ENCODE measurements at regions not wholly inside any gene's neighbourhood (a gene's known extent, or its start where the extent isn't known, plus 50 kb on each side); places are given as distances from the start of the nearest gene placed in this dataset.

DNA sequence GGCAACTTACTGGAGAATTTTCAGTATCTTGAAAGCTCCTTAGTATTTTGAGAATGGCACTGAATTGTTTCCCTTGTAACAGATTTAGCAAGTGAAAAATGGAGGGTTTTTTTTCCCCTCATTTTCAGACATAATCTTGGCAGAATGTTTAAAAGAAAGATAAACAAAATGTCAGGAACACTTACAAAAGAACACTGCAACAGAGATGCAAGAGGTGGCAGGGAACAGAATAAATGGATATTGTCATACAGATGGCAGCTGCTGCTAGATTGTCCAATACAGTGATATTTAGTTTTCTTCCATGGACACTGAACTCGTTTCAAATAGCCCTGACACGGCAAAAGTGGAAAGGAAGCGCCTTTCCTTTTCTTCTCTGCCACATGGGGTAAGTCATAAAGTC, 76.9 kb upstream of the ZNF608 start:
- no peaks in the 10 kb centered on the region for H3K27me3 ChIP-seq (ENCODE audit: control insufficient read depth in 2 of 2, insufficient read depth in 2 of 2, low read length in 2 of 2)
- dilution Hi-C loops (cut with MboI; ENCODE audit: extremely low pct_ligation_motif_present, low sequenced_read_pairs): no loop called here
- no peaks in the 10 kb centered on the region for H3K79me2 ChIP-seq (ENCODE audit: control insufficient read depth, insufficient read depth, low read length)
- intact Hi-C loops (cut with micrococcal nuclease): no loop called here
- H3K4me3 ChIP-seq (replicated peaks in 1 of 3; ENCODE audit: insufficient read depth in 1 of 3, low read depth in 1 of 3, low read length in 3 of 3): no peak overlapping the region
- no peaks in the 10 kb centered on the region for H3K9me3 ChIP-seq (replicated peaks; ENCODE audit: control insufficient read depth, insufficient read depth, low read length)
- H3K9ac ChIP-seq (replicated peaks; ENCODE audit: extremely low read depth, insufficient read depth, low read length): no peak overlapping the region
- no peaks in the 10 kb centered on the region for H3K36me3 ChIP-seq (ENCODE audit: control insufficient read depth in 2 of 2, extremely low read depth in 1 of 2, insufficient read depth in 2 of 2, low read length in 2 of 2)
- no peak for TF ChIP-seq JUN (IDR thresholded peaks at IDR 0.05; ENCODE audit: borderline replicate concordance, insufficient read depth, insufficient read length, low read depth)
- no peak for TF ChIP-seq POLR2A (IDR thresholded peaks at IDR 0.05; ENCODE audit: low read depth, low read length)
- no peak for TF ChIP-seq MYC (IDR thresholded peaks at IDR 0.05; ENCODE audit: low read depth, low read length)
- TF ChIP-seq, protein P1, sequence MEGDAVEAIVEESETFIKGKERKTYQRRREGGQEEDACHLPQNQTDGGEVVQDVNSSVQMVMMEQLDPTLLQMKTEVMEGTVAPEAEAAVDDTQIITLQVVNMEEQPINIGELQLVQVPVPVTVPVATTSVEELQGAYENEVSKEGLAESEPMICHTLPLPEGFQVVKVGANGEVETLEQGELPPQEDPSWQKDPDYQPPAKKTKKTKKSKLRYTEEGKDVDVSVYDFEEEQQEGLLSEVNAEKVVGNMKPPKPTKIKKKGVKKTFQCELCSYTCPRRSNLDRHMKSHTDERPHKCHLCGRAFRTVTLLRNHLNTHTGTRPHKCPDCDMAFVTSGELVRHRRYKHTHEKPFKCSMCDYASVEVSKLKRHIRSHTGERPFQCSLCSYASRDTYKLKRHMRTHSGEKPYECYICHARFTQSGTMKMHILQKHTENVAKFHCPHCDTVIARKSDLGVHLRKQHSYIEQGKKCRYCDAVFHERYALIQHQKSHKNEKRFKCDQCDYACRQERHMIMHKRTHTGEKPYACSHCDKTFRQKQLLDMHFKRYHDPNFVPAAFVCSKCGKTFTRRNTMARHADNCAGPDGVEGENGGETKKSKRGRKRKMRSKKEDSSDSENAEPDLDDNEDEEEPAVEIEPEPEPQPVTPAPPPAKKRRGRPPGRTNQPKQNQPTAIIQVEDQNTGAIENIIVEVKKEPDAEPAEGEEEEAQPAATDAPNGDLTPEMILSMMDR (IDR thresholded peaks at IDR 0.05; ENCODE audit: extremely low read depth in 1 of 2, insufficient read depth in 1 of 2, low read depth in 1 of 2, low read length in 2 of 2): no peak
- no peak for TF ChIP-seq POLR2AphosphoS5 (IDR thresholded peaks at IDR 0.05; ENCODE audit: insufficient read depth, low read depth, low read length)
- TF ChIP-seq EZH2 (IDR thresholded peaks at IDR 0.05; ENCODE audit: borderline replicate concordance, low read depth, low read length, severe bottlenecking): no peak
- TF ChIP-seq, protein P2, sequence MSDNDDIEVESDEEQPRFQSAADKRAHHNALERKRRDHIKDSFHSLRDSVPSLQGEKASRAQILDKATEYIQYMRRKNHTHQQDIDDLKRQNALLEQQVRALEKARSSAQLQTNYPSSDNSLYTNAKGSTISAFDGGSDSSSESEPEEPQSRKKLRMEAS (IDR thresholded peaks at IDR 0.05; ENCODE audit: insufficient read depth, insufficient read length): no peak
- TF ChIP-seq GATA2 (IDR thresholded peaks at IDR 0.05; ENCODE audit: insufficient read depth, insufficient read length, low read depth, low read length): no peak
- no peak for TF ChIP-seq FOS (IDR thresholded peaks at IDR 0.05; ENCODE audit: borderline replicate concordance, insufficient read depth, low read length)
- no peak overlapping the region for H3K27ac ChIP-seq (ENCODE audit: insufficient read depth, low read depth, low read length)
- DNase-seq (ENCODE audit: low read depth, low spot score) (peak; percentile 4), FAIRE-seq (no peak)
- BruUV-seq (replicated peaks): no TSS peak
- H2AFZ ChIP-seq (ENCODE audit: low read depth, low read length): no peak overlapping the region
- ChIA-PET CTCF (no interaction called here), POLR2A (no interaction called here)
- H3K9me1 ChIP-seq (replicated peaks; ENCODE audit: control insufficient read depth, extremely low read depth, insufficient read depth, low read length): no peaks in the 10 kb centered on the region
- H3K4me2 ChIP-seq (ENCODE audit: insufficient read depth, low read length): no peak overlapping the region
- H4K20me1 ChIP-seq (replicated peaks; ENCODE audit: control insufficient read depth, extremely low read depth, insufficient read depth, low read length): no peaks in the 10 kb centered on the region
- H3K4me1 ChIP-seq (ENCODE audit: control insufficient read depth, extremely low read depth, insufficient read depth, low read length): peaks cover 7% of the 10 kb centered on the region

All from endothelial cell of umbilical vein (primary cell).